HG02938 (cell line): ENCODE measurements at regions not wholly inside any gene's neighbourhood (a gene's known extent, or its start where the extent isn't known, plus 50 kb on each side); places are given as distances from the start of the nearest gene placed in this dataset.

Experiments used
- ATAC-seq: cut with Tn5 transposase; IDR thresholded peaks from one replicate; pipeline ENCODE4 v1.9.1; 2021; ENCODE audit warnings: mild to moderate bottlenecking, moderate library complexity; ENCODE audit not compliant: unreplicated experiment

DNA sequence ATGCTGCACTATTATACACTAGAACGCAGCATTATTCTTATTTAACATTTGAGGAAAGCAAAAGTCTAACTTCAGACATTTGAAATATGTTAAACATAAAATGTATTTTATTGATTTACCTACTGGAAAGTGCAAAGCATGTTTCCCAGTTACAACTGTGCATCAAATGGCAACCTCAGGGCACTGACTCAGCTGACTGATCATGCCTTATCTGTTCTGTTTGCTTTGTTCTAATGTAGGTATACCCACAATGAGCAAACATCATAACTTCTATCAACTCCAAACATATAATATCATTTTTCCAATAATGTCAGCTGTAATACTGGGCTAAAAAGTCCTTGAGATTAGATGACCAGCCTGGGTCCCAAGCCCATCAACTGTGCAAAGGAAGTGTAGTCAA, 431.0 kb downstream of the FOXG1 start:
- no peak for ATAC-seq

DNA sequence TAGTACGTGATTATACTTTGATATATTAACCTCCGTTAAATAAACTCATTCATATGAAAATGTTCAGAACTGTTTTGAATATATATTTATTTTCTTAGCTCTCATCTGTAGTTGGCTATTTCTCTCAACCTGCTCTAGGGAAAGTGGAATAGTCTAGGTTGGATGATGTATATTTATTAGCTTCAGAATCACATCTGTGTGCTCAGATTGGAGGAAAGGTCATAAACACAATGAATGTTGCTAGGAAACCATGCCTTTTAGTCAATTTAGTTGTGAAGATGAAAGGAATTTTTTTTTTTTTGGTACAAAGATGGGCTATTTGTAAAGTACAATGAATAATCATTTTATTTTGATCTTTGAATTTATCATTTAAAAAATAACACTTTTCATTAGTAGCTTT, 439.1 kb downstream of the FOXG1 start:
- ATAC-seq, result no peak

DNA sequence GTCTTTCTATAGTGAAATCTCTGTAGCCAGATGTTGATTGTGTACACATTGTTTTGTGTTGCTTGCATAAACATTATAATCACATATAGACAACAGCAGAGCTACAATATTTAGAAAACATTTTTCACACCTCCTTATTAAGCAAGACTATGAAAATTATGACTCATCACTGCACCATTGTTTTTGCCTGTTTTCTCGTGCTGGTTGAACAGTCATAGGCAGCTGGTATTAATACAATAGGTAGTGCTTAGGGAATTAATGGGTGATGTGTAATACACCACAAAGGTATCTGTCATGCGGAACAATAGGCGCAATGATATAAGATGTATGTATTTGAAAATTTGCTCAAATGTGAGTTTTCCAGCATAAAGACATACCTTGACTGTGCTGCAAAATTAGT, 449.3 kb downstream of the FOXG1 start:
- no peak for ATAC-seq

DNA sequence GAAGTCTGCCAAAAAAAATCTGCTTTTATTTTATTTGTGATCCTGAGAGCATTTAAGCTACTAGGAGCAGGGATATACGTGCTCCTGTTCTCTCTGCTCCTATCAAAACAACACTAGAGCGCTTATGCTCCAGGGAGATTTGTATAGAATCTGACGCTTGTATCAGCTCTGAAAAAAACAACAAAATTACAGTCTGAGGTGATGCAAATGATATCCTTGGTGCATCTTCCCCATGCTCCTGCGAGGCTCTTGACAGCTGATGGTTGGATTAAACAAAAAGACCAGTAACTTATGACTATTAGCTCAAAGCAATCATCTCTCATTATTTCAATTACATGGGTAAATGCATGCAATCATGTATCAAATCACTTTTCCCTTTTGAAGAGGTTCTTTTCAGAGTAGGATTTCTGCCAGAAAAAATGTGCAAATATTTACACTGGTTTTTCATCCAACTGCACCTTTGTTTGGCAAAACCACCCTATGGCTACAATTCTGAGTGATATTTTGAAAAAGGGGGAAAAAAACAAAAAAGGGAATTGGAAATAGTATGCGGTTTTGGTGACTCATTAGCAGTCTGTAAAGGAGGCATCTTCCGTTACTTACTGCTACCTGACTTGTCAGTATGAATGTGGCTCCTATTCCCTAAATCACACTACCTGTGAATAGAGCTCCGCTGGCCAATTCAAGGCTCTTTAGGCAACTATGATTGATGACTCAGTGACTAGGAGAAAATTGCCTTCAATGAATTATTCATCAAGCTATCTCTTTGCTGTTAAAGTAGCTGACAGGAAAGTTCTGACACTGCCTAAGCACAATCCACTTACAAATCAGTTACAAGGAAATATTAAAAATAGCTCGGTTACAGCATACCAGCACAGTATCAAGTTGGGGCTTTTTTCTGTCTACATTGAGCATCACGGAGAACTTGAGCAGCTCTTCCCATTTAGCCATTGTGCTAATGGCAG, 450.0 kb downstream of the FOXG1 start:
- no peak for ATAC-seq

DNA sequence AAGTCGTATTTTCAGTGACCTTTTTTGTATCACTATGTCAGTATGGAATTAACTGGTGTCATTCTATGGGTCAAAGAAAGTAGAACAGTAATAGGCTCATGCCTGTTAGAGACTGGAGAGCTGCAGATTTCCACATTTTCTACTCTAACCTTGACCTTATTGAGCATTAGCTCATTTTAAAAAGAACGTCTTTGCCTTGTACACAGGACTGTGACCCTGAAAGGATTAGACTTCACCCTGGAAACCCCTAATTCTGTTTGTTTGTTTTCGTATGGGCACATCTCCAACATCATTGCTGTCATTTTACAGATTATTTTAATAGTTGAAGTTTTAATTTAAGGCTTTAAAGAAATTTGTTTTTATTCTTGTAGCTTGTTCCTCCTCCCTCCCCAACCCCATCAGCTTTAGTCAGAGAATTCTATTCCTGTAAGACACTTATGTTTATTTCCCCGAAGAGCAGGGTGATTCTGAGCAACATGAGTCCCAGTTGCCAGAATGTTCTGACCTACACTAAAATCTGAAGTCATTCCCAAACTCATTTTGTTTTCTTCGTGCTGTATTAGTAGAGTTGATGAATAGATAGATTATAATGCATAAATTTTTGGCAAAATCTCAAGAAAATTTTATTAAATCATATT, 451.3 kb downstream of the FOXG1 start:
- no peak for ATAC-seq

DNA sequence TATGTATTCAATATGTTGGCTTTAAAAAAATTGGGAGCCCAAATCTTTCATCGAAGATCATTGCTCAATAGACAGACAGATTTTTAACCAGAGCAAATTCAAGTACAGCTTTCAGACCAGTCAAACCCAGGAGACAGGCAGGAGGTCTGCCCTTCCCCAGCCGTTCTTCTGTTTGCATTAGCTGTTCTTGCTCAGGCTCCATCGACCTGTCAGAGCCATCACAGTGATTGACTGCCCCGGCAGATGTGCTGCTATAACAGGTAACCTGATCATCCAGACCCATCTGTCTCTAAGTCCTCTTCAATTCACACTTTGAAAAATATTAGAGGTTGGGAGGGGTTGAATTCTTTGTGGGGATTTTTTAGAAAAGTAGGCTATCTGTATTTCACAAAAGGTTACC, 453.5 kb downstream of the FOXG1 start:
- ATAC-seq, result no peak

DNA sequence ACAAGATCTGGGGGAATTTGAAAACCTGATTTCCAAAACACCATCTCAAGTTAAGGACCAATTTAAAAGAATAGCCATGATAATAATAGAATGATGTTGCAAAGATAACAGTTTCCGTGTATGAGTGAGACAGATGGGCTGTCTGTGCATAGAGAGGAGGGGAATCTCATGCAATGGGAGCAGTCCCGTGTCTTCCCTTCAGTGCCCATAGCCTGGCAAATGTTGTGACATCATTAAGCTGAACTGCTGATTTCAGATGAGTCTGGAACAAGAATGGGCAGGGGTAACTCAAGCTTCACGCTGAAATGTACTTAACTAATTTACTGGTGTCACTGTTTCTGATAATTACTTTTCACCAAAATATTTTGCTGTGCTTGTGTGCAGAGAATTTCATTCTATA, 454.0 kb downstream of the FOXG1 start:
- no peak for ATAC-seq

DNA sequence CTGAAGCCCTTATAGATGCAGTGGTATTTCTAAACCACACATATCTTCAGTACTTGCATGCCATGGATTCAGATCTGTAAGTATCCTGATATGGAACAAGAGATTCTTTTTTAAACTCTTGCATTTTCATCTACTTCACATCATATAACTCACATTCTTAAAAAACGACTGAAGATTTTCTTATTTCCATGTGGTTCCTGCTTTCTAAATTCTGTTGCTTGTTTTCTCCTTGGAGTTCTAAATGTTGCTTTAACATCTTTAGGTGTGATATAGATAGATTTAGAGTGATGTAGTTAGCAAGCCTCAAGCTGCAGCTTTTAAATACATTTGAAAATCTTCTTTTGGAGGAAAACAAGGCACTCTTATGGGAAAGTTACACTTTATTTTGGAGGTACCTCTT, 455.4 kb downstream of the FOXG1 start:
- no peak for ATAC-seq

DNA sequence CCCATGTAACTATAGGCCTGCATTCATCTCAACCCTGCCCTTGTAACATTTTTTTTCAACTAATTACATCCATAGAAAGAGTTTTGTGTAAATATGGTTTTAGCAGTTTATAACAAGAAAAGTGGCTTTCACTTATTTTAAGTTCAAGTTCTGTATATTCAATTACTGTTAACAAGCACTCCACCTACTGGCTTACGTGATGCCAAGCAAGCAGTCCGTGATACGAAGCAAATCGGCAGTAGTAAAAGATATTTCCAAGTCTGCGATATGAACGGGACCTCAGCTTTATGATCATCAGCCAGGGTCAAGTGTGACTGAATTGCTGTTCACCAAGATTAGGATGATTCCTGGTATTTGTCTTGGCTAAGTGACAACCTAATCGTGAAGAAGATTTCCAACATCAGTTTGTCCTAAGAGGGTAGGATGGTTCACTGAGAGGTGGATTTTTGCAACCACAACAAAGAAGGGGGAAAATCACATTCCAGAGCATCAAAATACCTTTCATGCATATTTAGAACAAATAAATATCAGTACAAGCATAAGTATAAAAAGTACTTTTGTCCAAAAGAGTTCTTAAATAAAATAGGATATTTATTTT, 456.2 kb downstream of the FOXG1 start:
- ATAC-seq, result no peak

DNA sequence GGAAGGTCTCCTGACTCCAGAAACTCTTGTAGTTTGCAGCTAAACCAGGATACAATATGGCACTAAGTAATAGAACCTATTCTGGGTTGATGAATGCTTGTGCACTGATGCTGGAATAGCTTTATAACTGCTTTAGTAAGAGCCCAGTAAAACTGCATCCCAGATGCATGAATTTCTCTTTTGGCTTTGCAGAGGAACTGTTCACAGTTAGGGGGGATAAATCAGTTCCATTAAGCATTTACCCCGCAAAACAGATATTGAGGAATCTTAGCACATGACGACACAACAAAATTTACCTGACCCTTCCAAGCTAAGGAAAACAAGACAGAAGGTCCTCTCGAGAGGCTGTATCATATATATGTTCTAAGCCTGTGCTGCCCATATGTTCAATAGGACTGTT, 457.4 kb downstream of the FOXG1 start:
- no peak for ATAC-seq

DNA sequence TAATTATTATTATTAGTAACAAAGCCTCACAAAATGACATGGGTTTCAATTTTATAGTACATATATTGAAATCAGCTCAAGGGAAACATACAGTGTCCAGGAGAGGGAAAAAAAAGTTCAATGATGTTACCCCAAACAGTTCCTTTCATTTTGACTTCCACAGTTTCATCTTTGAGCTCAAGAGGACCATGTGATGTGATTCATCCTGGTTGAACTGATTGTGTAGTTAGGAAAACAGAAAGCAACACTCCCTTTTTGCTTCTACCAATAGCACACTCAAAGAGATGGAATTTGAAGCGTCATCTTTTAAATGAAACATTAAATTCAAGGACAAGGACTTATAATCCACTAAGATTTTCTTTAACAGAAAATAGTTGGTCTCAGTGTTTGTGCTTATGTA, 461.0 kb downstream of the FOXG1 start:
- no peak for ATAC-seq

DNA sequence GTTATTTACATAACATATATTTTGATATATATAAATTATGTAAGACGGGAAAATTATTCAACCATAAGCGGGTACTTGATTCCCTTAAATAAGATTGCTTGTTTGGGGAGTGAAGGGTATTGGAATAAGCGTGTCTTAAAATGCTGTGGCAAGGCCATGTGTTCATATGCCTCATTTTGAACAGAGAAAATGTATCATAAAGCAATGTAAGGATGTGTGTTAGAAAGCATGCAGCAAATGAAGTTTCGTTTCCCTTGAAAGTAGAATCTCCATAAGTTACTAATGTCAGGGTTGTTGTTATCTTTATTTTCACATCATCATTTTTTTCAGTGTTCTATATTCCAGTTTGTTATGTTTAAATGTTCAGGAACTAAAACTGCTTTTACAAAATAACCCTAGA, 465.6 kb downstream of the FOXG1 start:
- ATAC-seq, result no peak

DNA sequence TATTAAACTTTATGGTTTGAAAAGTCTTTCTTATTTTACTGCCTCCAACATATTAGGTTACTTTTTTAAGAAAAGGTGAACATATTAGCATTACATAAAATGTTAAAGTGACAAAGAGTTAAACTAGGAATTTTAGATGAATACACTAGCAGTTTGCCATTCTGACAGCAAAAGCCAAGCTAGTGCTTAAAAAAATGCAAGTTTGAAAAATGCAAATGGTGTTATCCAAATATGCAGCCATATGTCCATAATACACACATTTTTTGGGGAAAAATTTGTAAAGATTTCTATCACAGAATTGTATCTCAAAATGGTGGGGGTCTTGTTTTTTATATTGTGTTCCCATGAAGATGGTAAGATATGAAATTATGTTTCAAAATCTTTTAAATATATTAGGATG, 466.1 kb downstream of the FOXG1 start:
- no peak for ATAC-seq

DNA sequence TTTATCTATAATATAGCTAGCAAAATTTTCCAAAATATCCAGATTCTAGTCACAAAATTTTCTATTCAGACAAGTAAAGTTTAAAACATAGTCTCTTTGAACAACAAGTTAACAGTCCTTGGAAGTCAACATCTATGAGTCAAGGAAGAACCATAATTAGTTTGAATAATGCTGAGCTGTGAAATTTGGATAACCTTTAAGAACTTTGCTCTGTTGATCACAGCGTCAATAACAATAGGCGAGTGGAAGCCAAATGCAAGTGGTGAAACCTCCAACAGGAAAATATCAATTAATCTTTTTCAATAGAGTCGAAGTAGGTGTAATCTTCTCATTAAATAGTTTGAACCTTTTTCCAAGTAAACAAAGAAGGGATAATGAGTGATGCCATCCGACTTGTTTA, 466.6 kb downstream of the FOXG1 start:
- ATAC-seq, result no peak

DNA sequence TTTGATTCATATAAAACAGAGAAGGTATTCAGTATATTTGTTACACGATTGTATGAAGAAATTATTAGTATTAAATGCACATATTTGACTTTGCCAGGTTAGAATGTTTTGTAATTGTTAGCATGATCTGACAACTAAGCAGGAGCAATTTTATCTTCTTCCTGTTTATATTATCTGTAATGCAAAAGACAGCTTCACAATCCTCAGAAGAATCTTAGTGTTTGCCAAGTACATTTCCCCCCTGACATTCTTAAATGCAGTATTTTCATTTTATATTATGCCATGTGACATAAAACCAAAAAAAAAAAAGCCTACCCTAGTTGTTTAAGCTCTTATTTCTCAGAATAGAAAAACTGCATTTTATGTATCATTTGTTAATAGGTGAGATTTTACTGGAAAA, 469.4 kb downstream of the FOXG1 start:
- ATAC-seq, result no peak

DNA sequence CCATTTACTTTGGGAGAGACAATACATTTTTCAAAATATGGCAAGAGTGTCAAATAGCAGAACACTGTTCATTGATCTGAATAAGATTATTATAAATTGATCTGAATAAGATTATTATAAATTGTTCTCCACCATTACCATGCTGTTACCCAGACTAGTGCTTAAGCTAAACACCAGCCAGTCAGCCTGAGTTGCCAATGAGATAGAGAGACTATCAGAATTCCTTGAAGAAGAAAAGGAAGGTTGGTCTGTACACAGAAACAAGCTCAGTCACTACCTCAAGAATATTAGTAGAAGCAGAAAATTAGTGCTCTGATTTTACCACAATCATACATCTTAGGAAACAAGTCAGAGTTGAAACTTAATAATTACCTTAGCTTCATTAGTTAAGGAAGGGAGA, 469.8 kb downstream of the FOXG1 start:
- ATAC-seq, result no peak

DNA sequence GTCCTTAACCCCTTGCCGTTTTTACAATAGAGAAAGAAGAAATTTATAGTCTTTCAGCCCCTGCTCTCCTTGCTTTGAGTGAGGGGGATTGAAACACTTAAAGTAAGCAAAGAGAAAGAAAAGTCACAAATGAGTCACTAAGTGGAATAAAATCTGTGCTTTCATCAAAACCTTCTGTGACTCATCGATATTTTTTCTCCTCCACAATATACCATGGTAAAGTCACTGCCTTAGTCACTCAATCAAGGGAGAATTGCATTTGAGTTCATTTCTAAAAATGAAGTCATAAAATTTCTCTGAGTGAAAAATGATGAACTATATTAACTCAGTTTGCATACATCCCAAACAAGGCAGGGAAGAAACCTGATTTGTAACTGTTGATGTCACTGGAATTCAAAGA, 470.3 kb downstream of the FOXG1 start:
- no peak for ATAC-seq

DNA sequence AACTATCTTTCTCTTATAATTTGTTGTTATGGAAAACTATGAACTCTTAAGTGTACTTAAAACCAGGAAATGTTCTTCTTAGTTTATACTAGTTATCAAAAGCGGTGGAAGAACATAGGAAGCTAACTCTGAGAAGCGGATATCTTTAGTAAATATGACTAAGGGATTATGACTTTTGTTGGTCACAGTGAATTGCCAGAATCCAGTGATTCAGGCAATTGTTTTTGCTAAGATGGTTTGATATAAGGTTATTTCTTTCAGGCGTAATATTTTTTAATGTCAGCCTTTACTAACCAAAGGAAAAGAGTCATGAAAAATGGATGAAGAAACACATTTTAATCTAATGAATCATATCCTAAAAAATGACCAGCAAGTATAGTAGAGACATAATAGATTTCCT, 473.5 kb downstream of the FOXG1 start:
- ATAC-seq, result no peak

DNA sequence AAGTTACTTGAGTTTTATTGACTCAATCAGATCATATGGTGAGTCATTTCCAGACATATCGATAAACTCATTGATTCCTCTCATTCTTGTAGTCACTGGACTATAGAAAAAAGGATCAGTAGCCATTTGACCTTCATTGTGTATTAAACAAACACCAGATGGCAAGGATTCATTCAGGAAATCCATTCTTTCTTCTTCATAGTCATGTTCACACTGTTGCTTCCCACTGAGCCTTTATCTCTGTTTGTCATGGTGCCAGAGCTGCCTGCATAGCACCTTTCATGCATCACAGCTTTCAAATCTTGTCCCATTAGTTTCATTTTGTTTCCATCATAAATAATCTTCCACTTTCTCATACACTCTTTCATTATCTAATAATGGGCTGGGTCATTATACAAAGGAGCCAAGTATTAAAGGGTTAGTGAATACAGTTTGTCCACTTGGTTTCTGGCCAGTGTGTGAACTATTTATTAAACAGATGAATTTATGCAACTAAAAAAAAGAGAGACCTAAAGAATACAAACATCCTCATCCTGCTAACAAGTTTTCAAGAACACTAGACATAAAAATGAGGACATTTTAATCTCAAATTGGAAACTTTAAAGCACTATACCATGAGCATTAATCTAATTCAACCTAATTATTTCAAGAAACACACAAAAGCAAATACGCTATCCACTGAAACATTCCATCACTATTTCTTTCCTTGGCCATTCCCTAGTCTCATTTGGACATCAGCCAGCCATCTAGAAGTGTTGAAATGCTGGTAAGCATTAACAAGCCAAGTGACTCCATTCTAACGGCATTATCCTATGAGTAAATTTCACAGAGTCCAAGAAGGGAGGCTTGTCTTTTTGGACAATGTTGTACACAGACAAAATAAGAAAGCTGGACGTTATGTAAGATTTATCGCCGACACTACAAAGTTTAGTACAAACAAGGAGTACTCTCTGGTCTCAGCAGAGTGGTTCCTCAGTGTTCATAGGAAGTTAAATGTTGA, 476.5 kb downstream of the FOXG1 start:
- no peak for ATAC-seq

DNA sequence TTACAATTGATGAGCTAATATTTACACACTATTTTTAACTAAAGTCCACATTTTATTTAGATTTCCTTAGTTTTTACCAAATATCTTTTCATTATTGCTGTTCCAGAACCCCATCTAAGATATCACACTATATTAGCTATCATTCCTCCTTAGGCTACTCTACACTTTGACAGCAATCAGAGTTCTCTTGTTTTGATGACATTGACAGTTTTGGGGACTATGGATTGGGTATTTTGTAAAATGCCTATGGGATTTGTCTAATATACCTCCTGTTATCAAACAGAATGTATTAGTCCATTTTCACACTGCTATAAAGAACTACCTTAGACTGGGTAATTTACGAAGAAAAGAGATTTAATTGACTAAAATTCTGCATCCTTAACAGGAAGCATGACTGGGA, 489.1 kb downstream of the FOXG1 start:
- ATAC-seq, result no peak

DNA sequence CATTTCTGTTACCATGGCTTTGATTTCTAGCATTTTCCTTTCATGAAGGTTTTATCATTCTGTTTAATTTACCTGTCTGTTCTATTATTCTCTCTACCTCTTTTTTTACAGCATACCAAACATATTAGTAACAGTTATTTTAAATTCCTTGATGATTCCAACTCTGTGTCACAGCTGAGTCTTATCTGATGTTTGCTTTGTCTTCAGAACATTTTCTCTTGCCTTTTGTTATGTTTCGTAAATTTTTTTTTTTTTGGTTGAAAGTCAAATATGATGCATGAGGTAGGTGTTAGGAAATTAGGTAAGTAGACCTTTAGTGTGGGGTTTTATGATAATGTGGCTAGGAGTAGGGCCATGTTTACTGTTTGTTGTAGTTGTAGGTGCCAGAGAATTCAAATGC, 496.4 kb downstream of the FOXG1 start:
- ATAC-seq, result no peak
